Liver (tissue), 3 donors: ENCODE measurements at regions not wholly inside any gene's neighbourhood (a gene's known extent, or its start where the extent isn't known, plus 50 kb on each side); places are given as distances from the start of the nearest gene placed in this dataset.

Experiments used
- CTCF ChIP-seq: fragments of 150-350 bp; IDR thresholded peaks from 2 replicates; pipeline ENCODE4 v1.5.1; 2017; ENCODE audit warnings: improper control_type of control experiment, low read depth, low read length; ENCODE audit not compliant: missing input control
- GABPA ChIP-seq, 2 donors: IDR thresholded peaks in 1 of 2; conservative IDR thresholded peaks in 1 of 2; 2 replicates each; pipeline ENCODE4 v1.6.1; 2016; ENCODE audit warnings: antibody characterized with exemption in 2 of 2, mild to moderate bottlenecking in 1 of 2, moderate library complexity in 1 of 2
- HNF4G ChIP-seq: IDR thresholded peaks from 2 replicates; pipeline ENCODE4 v1.6.1; 2016; ENCODE audit warnings: antibody characterized with exemption
- JUND ChIP-seq, 2 donors: IDR thresholded peaks; 2 replicates each; pipeline ENCODE4 v1.6.1; 2016; ENCODE audit warnings: antibody characterized with exemption in 2 of 2
- NR2F2 ChIP-seq: IDR thresholded peaks from 2 replicates; pipeline ENCODE4 v1.6.1; 2016; ENCODE audit warnings: antibody characterized with exemption
- RAD21 ChIP-seq, 2 donors: IDR thresholded peaks; 2 replicates each; pipeline ENCODE4 v1.6.1; 2016; ENCODE audit warnings: antibody characterized with exemption in 2 of 2, mild to moderate bottlenecking in 2 of 2
- RXRA ChIP-seq, 2 donors: IDR thresholded peaks; 2 replicates each; pipeline ENCODE4 v1.6.1; 2017 to 2018; ENCODE audit warnings: antibody characterized with exemption in 2 of 2, mild to moderate bottlenecking in 1 of 2
- TAF1 ChIP-seq: conservative IDR thresholded peaks from 2 replicates; pipeline ENCODE4 v1.6.1; 2016; ENCODE audit warnings: antibody characterized with exemption, mild to moderate bottlenecking
- YY1 ChIP-seq: IDR thresholded peaks from 2 replicates; pipeline ENCODE4 v1.6.1; 2016; ENCODE audit warnings: antibody characterized with exemption, mild to moderate bottlenecking
- ZBTB33 ChIP-seq: IDR thresholded peaks from 2 replicates; pipeline ENCODE4 v1.6.1; 2016; ENCODE audit warnings: antibody characterized with exemption
- TF ChIP-seq, protein P1 (sequence below): IDR thresholded peaks from 2 replicates; pipeline ENCODE4 v1.6.1; 2016; ENCODE audit warnings: antibody characterized with exemption
- TF ChIP-seq, protein P2 (sequence below): IDR thresholded peaks from 2 replicates; pipeline ENCODE4 v1.6.1; 2016; ENCODE audit warnings: antibody characterized with exemption, mild to moderate bottlenecking
- donor health status: healthy.
- donor health status: healthy.

GRCh38 chr9:86836797-86837196, 110.5 kb downstream of the GAS1 start:
- no peak for TF ChIP-seq CTCF
- no peak for TF ChIP-seq RAD21 (IDR thresholded peaks at IDR 0.05)
- no peak for TF ChIP-seq HNF4G
- TF ChIP-seq, protein P1, sequence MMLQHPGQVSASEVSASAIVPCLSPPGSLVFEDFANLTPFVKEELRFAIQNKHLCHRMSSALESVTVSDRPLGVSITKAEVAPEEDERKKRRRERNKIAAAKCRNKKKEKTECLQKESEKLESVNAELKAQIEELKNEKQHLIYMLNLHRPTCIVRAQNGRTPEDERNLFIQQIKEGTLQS, result no peak
- TF ChIP-seq RXRA (IDR thresholded peaks at IDR 0.05), result no peak
- no peak for TF ChIP-seq NR2F2
- TF ChIP-seq YY1, result no peak
- no peak for TF ChIP-seq TAF1
- TF ChIP-seq ZBTB33, result no peak
- TF ChIP-seq GABPA (IDR thresholded peaks at IDR 0.05 in 1 of 2, conservative IDR thresholded peaks at IDR 0.05 in 1 of 2), result no peak
- TF ChIP-seq, protein P2, sequence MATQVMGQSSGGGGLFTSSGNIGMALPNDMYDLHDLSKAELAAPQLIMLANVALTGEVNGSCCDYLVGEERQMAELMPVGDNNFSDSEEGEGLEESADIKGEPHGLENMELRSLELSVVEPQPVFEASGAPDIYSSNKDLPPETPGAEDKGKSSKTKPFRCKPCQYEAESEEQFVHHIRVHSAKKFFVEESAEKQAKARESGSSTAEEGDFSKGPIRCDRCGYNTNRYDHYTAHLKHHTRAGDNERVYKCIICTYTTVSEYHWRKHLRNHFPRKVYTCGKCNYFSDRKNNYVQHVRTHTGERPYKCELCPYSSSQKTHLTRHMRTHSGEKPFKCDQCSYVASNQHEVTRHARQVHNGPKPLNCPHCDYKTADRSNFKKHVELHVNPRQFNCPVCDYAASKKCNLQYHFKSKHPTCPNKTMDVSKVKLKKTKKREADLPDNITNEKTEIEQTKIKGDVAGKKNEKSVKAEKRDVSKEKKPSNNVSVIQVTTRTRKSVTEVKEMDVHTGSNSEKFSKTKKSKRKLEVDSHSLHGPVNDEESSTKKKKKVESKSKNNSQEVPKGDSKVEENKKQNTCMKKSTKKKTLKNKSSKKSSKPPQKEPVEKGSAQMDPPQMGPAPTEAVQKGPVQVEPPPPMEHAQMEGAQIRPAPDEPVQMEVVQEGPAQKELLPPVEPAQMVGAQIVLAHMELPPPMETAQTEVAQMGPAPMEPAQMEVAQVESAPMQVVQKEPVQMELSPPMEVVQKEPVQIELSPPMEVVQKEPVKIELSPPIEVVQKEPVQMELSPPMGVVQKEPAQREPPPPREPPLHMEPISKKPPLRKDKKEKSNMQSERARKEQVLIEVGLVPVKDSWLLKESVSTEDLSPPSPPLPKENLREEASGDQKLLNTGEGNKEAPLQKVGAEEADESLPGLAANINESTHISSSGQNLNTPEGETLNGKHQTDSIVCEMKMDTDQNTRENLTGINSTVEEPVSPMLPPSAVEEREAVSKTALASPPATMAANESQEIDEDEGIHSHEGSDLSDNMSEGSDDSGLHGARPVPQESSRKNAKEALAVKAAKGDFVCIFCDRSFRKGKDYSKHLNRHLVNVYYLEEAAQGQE, result no peak
- TF ChIP-seq JUND (IDR thresholded peaks at IDR 0.05), result no peak
